Tibial nerve (tissue), 4 donors: ENCODE measurements at regions not wholly inside any gene's neighbourhood (a gene's known extent, or its start where the extent isn't known, plus 50 kb on each side); places are given as distances from the start of the nearest gene placed in this dataset.

Source experiments
- DNase-seq, 2 donors: peaks; one replicate each; pipeline ENCODE4 v3.0.0-alpha.2; 2019; ENCODE audit warnings: low spot score in 2 of 2
- H3K27ac ChIP-seq, 4 donors: fragments of 200-600 bp; sonication (generic) in 3 of 4; one replicate each; pipeline ENCODE4 v1.5.1; 2017 to 2019; ENCODE audit warnings: mild to moderate bottlenecking in 1 of 4
- H3K27me3 ChIP-seq, 2 donors: fragments of 200-600 bp; sonication (generic) in 1 of 2; one replicate each; pipeline versions ENCODE4 v1.5.1 to v1.6.0; 2017 to 2019
- H3K36me3 ChIP-seq, 3 donors: fragments of 200-600 bp; sonication (generic); one replicate each; pipeline ENCODE4 v1.5.1; 2018 to 2019
- H3K4me1 ChIP-seq, 4 donors: fragments of 200-600 bp; sonication (generic) in 3 of 4; one replicate each; pipeline ENCODE4 v1.5.1; 2017 to 2019
- H3K4me3 ChIP-seq, 4 donors: fragments of 200-600 bp; sonication (generic) in 3 of 4; one replicate each; pipeline ENCODE4 v1.5.1; 2017 to 2019; ENCODE audit warnings: mild to moderate bottlenecking in 1 of 4, moderate library complexity in 1 of 4
- H3K9me3 ChIP-seq, 4 donors: fragments of 200-600 bp; sonication (generic) in 3 of 4; one replicate each; pipeline ENCODE4 v1.5.1; 2017 to 2019
- CTCF ChIP-seq, 5 experiments: fragments of 200-600 bp in 3 of 5; fragments of 450-650 bp in 2 of 5; sonication (generic) in 3 of 5; IDR thresholded peaks; one replicate each; pipeline ENCODE4 v1.5.1; 2016 to 2019; ENCODE audit warnings: antibody characterized with exemption in 5 of 5, mild to moderate bottlenecking in 3 of 5, moderate library complexity in 2 of 5
- EP300 ChIP-seq, 2 donors: sonication (generic); formaldehyde crosslinking; IDR thresholded peaks; one replicate each; pipeline ENCODE4 v1.6.1; 2017; ENCODE audit warnings: antibody characterized with exemption in 2 of 2, mild to moderate bottlenecking in 1 of 2
- POLR2A ChIP-seq, 2 donors: fragments of 450-650 bp; IDR thresholded peaks; one replicate each; pipeline ENCODE4 v1.6.1; 2017; ENCODE audit warnings: antibody characterized with exemption in 2 of 2, mild to moderate bottlenecking in 2 of 2, moderate library complexity in 2 of 2
- WGBS, 2 donors: methylation state at CpG; one replicate each; pipeline ENCODE4 v1.1.5; 2018; 5-methylcytosine and 5-hydroxymethylcytosine counted together

- H3K27ac ChIP-seq = no peak overlapping the region
- no peaks in the 10 kb centered on the region for H3K36me3 ChIP-seq
- no peak for TF ChIP-seq EP300 (IDR thresholded peaks at IDR 0.05)
- TF ChIP-seq CTCF (IDR thresholded peaks at IDR 0.05) = no peak
- no peak for TF ChIP-seq POLR2A (IDR thresholded peaks at IDR 0.05)
- no peaks in the 10 kb centered on the region for H3K9me3 ChIP-seq
- no peaks in the 10 kb centered on the region for H3K4me1 ChIP-seq
- WGBS, 2 donors = 91 to 94% methylated on average over 3 of the region's 3 CpGs
- DNase-seq = no peak
- no peaks in the 10 kb centered on the region for H3K27me3 ChIP-seq
- H3K4me3 ChIP-seq = no peak overlapping the region
Observed at GRCh38 chr6:156306531-156306930, 470.6 kb upstream of the ARID1B start.

GRCh38 chr6:156283091-156283490 is 494.1 kb upstream of the ARID1B start:
- Histone ChIP-seq H3K4me3 (no peak overlapping the region), H3K27me3 (no peaks in the 10 kb centered on the region), H3K4me1 (peaks cover 0 to 5% (median 0%) of the 10 kb centered on the region in 4 donors), H3K9me3 (no peaks in the 10 kb centered on the region), H3K36me3 (no peaks in the 10 kb centered on the region), H3K27ac (no peak overlapping the region)
- no peak for DNase-seq
- no peak for TF ChIP-seq POLR2A (IDR thresholded peaks at IDR 0.05)
- TF ChIP-seq EP300 (IDR thresholded peaks at IDR 0.05) = no peak
- no peak for TF ChIP-seq CTCF (IDR thresholded peaks at IDR 0.05)
- WGBS, 2 donors = 56 to 88% methylated on average over 1 of the region's 1 CpG

GRCh38 chr6:156282087-156282486 is 495.1 kb upstream of the ARID1B start:
- no peak for DNase-seq
- Histone ChIP-seq H3K27me3 (no peaks in the 10 kb centered on the region), H3K36me3 (no peaks in the 10 kb centered on the region), H3K9me3 (peaks cover 0 to 4% (median 0%) of the 10 kb centered on the region in 4 donors), H3K27ac (no peak overlapping the region), H3K4me3 (no peak overlapping the region), H3K4me1 (peaks cover 0 to 5% (median 0%) of the 10 kb centered on the region in 4 donors)
- WGBS, 2 donors = 49 to 50% methylated on average over 1 of the region's 1 CpG
- TF ChIP-seq CTCF (IDR thresholded peaks at IDR 0.05) = no peak
- TF ChIP-seq POLR2A (IDR thresholded peaks at IDR 0.05) = no peak
- TF ChIP-seq EP300 (IDR thresholded peaks at IDR 0.05) = no peak

- Histone ChIP-seq H3K27ac (no peak overlapping the region), H3K4me1 (peaks cover 0 to 5% (median 0%) of the 10 kb centered on the region in 4 donors), H3K4me3 (no peak overlapping the region), H3K36me3 (no peaks in the 10 kb centered on the region), H3K9me3 (peaks cover 0 to 4% (median 0%) of the 10 kb centered on the region in 4 donors), H3K27me3 (no peaks in the 10 kb centered on the region)
- no peak for DNase-seq
- TF ChIP-seq POLR2A (IDR thresholded peaks at IDR 0.05) (no peak), EP300 (IDR thresholded peaks at IDR 0.05) (no peak), CTCF (IDR thresholded peaks at IDR 0.05) (no peak)
- 66 to 67% methylated on average over 4 of the region's 4 CpGs for WGBS, 2 donors
Observed at GRCh38 chr6:156281266-156281665, 495.9 kb upstream of the ARID1B start.

GRCh38 chr6:156280065-156280464 is 497.1 kb upstream of the ARID1B start:
- no peak overlapping the region for H3K27ac ChIP-seq
- peaks cover 0 to 4% (median 0%) of the 10 kb centered on the region in 4 donors for H3K9me3 ChIP-seq
- H3K4me1 ChIP-seq = peaks cover 0 to 5% (median 0%) of the 10 kb centered on the region in 4 donors
- 13 to 32% methylated on average over 4 of the region's 4 CpGs for WGBS, 2 donors
- no peaks in the 10 kb centered on the region for H3K27me3 ChIP-seq
- H3K4me3 ChIP-seq = no peak overlapping the region
- DNase-seq = no peak
- H3K36me3 ChIP-seq = no peaks in the 10 kb centered on the region
- TF ChIP-seq POLR2A (IDR thresholded peaks at IDR 0.05) = no peak
- TF ChIP-seq EP300 (IDR thresholded peaks at IDR 0.05) = no peak
- no peak for TF ChIP-seq CTCF (IDR thresholded peaks at IDR 0.05)
